ENCODE measurements at regions not wholly inside any gene's neighbourhood (a gene's known extent, or its start where the extent isn't known, plus 50 kb on each side); places are given as distances from the start of the nearest gene placed in this dataset.

DNA sequence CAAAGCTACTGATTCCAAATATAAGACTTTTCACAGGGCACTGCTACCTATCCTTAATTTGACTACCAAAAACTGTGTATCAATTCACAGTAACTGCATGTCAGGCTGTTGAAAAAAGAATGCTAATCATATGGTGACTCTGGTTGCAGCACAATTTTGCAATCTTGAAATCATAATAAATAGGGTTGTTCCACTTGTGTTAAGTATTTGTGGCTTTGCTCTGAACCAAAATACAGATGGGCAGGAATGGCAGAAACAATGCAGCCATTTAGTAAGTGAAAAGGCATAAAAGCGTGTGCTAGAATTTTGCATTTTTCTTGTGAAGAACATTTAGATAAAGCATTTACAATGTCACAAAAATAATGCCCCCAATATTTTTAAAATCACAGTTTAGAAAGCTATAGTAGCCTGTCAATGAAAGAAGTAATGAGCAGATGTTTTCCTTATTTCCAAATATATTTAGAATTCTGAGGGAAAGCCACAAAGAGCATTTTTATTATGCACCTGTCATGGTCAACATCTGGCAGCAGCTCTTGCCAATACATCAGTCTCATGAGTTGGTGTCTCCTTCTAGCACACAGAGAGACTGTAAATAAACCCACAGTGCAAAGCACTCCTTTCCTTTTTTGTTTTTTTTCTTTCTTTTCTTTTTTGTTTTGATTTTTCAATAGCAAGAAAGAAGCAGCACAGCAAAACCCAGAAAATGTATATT lies 54.8 kb upstream of the PAM start:
- in situ Hi-C loops (cut with HindIII; ENCODE audit: low sequenced_read_pairs): no loop called here
- DNase-seq (ENCODE audit: low spot score): no peak

DNA sequence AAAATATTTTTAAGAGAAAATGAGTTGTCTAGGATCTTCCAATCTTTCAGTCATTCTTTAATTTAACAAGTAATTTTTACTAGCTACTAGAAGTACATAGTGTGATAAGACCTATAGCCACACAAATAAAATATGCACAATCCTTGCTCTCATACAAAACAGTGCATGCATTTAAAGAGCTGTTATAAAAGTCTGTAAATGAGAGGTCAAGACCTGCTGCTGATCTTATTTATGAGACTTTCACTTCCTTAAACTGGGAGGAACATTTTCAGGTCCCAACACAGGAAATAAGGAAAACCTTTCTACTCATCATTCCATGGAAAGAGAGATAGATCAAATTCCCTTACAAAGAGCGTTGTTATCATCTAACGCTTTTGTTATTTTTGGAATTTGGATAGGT lies 54.2 kb upstream of the PAM start:
- in situ Hi-C loops (cut with HindIII; ENCODE audit: low sequenced_read_pairs): no loop called here
- DNase-seq (ENCODE audit: low spot score): no peak

DNA sequence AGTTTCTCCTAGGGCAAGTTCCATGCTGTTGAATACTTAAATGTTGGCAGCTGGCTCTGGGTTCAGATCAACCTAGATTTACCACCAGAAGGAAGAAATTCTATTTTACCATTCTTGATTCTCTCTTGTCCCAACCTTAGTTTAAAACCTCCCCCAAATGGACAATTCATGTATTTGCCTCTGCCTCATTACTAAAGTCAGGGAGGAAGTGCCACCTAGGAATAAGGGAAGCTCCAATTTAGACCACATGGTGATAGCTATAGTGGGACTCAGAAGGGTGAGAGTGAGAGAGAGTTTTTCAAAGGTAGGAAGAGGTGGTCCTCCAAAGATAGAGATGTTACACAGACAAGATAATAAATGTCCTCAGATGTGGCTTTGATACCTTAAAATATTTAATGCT lies 53.4 kb upstream of the PAM start:
- in situ Hi-C loops (cut with HindIII; ENCODE audit: low sequenced_read_pairs): no loop called here

More for the DNA sequence above, 53.4 kb upstream of the PAM start:
- no peak for DNase-seq (ENCODE audit: low spot score)
